Ishikawa (cell line): ENCODE measurements at regions not wholly inside any gene's neighbourhood (a gene's known extent, or its start where the extent isn't known, plus 50 kb on each side); places are given as distances from the start of the nearest gene placed in this dataset.

ENCODE experiments used
- CEBPB ChIP-seq: IDR thresholded peaks from 2 replicates; pipeline ENCODE4 v1.6.1; 2012
- CREB1 ChIP-seq: IDR thresholded peaks from 2 replicates; pipeline ENCODE4 v1.6.1; 2012; ENCODE audit warnings: low read depth
- EGR1 ChIP-seq: IDR thresholded peaks from 2 replicates; pipeline ENCODE4 v1.6.1; 2012
- EP300 ChIP-seq: IDR thresholded peaks from 2 replicates; pipeline ENCODE4 v1.6.1; 2012; ENCODE audit warnings: borderline replicate concordance
- FOXM1 ChIP-seq: IDR thresholded peaks from 2 replicates; pipeline ENCODE4 v1.6.1; 2012; ENCODE audit warnings: low read depth, borderline replicate concordance
- NFIC ChIP-seq: IDR thresholded peaks from 2 replicates; pipeline ENCODE4 v1.6.1; 2012
- RAD21 ChIP-seq: IDR thresholded peaks from 2 replicates; pipeline ENCODE4 v1.6.1; 2012; ENCODE audit warnings: low read depth
- TAF1 ChIP-seq: IDR thresholded peaks from 2 replicates; pipeline ENCODE4 v1.6.1; 2012; ENCODE audit warnings: low read depth, mild to moderate bottlenecking
- TCF12 ChIP-seq: IDR thresholded peaks from 2 replicates; pipeline ENCODE4 v1.6.1; 2012; ENCODE audit warnings: low read depth
- TEAD4 ChIP-seq: IDR thresholded peaks from 2 replicates; pipeline ENCODE4 v1.6.1; 2012
- YY1 ChIP-seq: IDR thresholded peaks from 2 replicates; pipeline ENCODE4 v1.6.1; 2012; ENCODE audit warnings: low read depth
- ZBTB7A ChIP-seq: IDR thresholded peaks from 2 replicates; pipeline ENCODE4 v1.6.1; 2012; ENCODE audit warnings: low read depth
- TF ChIP-seq, protein P1 (sequence below): IDR thresholded peaks from 2 replicates; pipeline ENCODE4 v1.6.1; 2012; ENCODE audit warnings: low read depth, mild to moderate bottlenecking
- TF ChIP-seq, protein P2 (sequence below): IDR thresholded peaks from 2 replicates; pipeline ENCODE4 v1.6.1; 2012
- TF ChIP-seq, protein P3 (sequence below): IDR thresholded peaks from 2 replicates; pipeline ENCODE4 v1.6.1; 2012

DNA sequence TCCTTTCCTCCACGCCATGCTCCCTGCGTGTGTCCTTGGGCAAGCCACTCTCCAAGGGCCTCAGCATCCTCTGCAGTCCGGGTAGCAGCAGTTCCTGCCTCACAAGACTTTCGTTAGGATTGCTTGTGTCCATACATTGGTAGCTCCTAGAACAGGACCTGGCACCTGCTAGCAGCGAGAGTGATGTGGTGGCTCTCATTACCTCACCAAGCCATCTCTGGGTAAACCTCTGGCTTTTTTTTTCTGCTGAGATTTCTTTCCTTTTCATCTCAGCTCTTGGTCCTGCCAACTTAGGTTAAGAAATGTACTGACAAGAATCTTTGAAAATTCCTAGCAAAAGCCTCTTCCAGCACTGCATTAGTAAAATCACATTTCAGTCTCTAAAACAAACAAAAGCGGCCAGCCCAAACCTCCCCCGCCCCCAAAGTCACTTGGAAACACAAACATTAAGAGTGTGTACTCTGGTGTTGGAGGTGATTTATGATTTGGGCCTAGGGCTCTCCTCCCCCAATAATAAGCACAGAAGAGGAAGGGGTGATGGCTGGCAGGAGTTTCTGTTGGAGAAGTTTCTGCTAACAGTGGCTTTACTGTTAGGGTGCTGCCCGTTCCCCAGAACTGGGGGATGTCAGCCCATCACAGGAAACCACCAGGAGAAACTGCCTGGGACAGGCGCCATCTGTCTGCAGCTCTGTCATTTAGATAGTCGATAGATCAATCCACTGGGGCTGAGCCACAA is 199.2 kb downstream of the CD83 start:
- TF ChIP-seq TCF12 (no peak), CEBPB (no peak), TEAD4 (no peak), FOXM1 (no peak), EGR1 (no peak), YY1 (no peak), ZBTB7A (no peak), TAF1 (no peak), RAD21 (no peak), CREB1 (no peak), NFIC (no peak), EP300 (no peak)
- TF ChIP-seq, protein P1, sequence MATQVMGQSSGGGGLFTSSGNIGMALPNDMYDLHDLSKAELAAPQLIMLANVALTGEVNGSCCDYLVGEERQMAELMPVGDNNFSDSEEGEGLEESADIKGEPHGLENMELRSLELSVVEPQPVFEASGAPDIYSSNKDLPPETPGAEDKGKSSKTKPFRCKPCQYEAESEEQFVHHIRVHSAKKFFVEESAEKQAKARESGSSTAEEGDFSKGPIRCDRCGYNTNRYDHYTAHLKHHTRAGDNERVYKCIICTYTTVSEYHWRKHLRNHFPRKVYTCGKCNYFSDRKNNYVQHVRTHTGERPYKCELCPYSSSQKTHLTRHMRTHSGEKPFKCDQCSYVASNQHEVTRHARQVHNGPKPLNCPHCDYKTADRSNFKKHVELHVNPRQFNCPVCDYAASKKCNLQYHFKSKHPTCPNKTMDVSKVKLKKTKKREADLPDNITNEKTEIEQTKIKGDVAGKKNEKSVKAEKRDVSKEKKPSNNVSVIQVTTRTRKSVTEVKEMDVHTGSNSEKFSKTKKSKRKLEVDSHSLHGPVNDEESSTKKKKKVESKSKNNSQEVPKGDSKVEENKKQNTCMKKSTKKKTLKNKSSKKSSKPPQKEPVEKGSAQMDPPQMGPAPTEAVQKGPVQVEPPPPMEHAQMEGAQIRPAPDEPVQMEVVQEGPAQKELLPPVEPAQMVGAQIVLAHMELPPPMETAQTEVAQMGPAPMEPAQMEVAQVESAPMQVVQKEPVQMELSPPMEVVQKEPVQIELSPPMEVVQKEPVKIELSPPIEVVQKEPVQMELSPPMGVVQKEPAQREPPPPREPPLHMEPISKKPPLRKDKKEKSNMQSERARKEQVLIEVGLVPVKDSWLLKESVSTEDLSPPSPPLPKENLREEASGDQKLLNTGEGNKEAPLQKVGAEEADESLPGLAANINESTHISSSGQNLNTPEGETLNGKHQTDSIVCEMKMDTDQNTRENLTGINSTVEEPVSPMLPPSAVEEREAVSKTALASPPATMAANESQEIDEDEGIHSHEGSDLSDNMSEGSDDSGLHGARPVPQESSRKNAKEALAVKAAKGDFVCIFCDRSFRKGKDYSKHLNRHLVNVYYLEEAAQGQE: no peak
- TF ChIP-seq, protein P2, sequence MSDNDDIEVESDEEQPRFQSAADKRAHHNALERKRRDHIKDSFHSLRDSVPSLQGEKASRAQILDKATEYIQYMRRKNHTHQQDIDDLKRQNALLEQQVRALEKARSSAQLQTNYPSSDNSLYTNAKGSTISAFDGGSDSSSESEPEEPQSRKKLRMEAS: no peak
- TF ChIP-seq, protein P3, sequence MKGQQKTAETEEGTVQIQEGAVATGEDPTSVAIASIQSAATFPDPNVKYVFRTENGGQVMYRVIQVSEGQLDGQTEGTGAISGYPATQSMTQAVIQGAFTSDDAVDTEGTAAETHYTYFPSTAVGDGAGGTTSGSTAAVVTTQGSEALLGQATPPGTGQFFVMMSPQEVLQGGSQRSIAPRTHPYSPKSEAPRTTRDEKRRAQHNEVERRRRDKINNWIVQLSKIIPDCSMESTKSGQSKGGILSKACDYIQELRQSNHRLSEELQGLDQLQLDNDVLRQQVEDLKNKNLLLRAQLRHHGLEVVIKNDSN: no peak

DNA sequence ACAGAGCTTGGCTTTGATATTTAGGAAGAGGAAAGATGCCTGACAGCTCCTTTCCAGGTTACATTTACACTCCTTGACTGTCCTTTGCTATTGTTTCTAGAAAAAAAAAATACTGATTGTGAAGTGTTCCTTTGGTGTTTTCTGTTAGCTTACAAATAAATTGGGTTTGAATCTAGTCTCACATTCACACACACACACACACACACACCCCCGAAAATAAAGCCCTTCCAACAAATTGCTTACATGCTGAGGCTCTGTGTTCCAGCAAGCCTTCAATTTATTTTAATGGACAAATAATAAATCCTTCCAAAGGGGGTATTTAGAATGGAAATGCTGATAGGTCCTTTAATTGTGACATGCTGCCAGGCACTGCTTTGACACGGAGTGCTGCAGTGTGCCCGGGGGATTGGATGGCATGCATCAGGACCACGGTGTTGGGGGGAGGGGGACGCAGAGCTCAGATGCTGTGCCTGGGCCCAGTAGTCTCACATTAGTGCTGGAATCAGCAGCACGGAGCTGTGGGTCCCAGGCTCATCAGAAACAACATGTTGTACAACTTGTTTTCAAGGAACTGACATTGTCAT is 199.9 kb downstream of the CD83 start:
- TF ChIP-seq, protein P3: no peak
- TF ChIP-seq TCF12 (no peak), RAD21 (no peak), CEBPB (no peak)

DNA sequence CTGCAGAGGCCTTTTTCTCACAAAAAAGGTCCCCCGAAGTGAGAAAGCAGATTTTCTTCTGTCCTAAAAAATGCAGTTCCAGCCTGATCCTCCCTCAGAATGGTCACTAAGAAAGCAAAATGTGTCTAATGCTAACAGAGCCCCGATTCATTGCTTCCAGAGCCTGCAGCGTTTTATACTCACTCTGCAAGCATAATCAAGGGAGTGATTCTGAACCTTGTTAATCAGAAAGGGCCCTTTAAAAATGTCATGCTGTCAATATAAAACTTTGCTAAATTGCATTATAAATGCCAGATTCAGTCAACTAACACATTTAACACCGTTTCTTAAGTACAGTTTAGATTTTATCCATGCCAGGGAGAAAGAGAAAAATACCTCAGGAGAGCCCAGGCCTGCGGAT is 202.8 kb downstream of the CD83 start:
- no peak for TF ChIP-seq CREB1
- TF ChIP-seq TCF12: no peak
- TF ChIP-seq TAF1: no peak
- TF ChIP-seq, protein P2: no peak
- no peak for TF ChIP-seq TEAD4
- TF ChIP-seq YY1: no peak
- no peak for TF ChIP-seq FOXM1
- TF ChIP-seq EGR1: no peak
- TF ChIP-seq NFIC: no peak
- TF ChIP-seq RAD21: no peak
- TF ChIP-seq, protein P3: no peak
- no peak for TF ChIP-seq CEBPB

DNA sequence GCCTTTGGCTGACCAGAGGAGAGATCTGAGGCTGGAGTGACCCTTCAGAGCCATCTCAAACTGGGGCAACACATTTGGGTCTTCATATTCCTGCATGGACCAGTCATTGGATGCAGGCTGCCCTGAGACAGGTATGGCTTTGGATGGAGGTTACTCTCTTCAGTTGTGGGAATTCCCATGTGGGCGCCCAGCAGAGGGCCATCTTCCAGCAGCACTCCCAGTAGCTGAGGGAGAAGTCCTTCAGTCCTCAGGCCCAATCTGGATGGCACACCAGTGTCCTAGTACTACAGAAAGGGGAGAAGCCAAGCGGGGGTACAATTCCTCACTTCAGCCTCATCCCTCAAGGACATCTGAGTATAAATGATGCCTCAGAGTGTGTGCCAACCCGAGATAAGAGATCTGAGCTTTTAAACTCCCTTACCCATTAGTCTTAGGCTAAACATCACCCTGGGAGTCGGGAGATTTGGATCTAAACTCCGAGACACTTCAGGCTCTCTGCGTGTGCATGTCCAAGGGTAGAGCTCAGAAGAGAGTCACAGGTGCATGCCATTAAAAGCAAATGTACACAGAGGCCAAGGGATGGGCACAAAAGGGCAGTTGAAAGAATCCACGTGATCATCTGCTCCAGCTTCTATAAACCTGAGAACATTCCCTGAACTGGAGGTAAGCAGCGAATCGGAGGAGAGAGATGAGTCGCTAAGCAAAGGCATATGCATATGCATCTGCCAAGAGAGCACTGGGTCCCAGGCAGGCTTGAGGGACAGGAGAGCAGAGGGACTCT is 204.6 kb downstream of the CD83 start:
- TF ChIP-seq YY1 (no peak), EGR1 (no peak), CEBPB (no peak), EP300 (no peak), CREB1 (no peak), TCF12 (no peak), FOXM1 (no peak), TAF1 (no peak), ZBTB7A (no peak), NFIC (no peak), RAD21 (no peak), TEAD4 (no peak)
- TF ChIP-seq, protein P1: no peak
- TF ChIP-seq, protein P2: no peak
- TF ChIP-seq, protein P3: no peak
